Mesenchymal stem cell (in vitro differentiated cells and primary cell): ENCODE measurements at regions not wholly inside any gene's neighbourhood (a gene's known extent, or its start where the extent isn't known, plus 50 kb on each side); places are given as distances from the start of the nearest gene placed in this dataset.

Experiments used
- DNase-seq: peaks from one replicate; pipeline ENCODE4 v3.0.0-alpha.2; 2013
- H2AFZ ChIP-seq: one replicate; pipeline ENCODE4 v1.6.1; 2013; ENCODE audit warnings: low read depth, mild to moderate bottlenecking, control low read depth, inconsistent platforms, low read length, moderate library complexity
- H2AK5ac ChIP-seq: 2 replicates; pipeline ENCODE4 v1.6.1; 2013; ENCODE audit warnings: low read length, moderate library complexity, mild to moderate bottlenecking, inconsistent platforms; ENCODE audit not compliant: severe bottlenecking
- H2BK120ac ChIP-seq: one replicate; pipeline ENCODE4 v1.6.1; 2013; ENCODE audit warnings: low read depth, mild to moderate bottlenecking, inconsistent platforms, low read length, moderate library complexity
- H2BK12ac ChIP-seq, 2 experiments: one replicate each; pipeline ENCODE4 v1.6.1; 2013; ENCODE audit warnings: inconsistent platforms in 2 of 2, low read length in 2 of 2, mild to moderate bottlenecking in 2 of 2, moderate library complexity in 2 of 2, control low read depth in 1 of 2
- H2BK15ac ChIP-seq: one replicate; pipeline ENCODE4 v1.6.1; 2013; ENCODE audit warnings: mild to moderate bottlenecking, low read depth, inconsistent platforms; ENCODE audit not compliant: poor library complexity, severe bottlenecking
- H2BK5ac ChIP-seq: 2 replicates; pipeline ENCODE4 v1.6.1; 2013; ENCODE audit warnings: low read depth, mild to moderate bottlenecking, low read length, control low read depth, inconsistent platforms; ENCODE audit not compliant: poor library complexity, severe bottlenecking
- H3K14ac ChIP-seq, 2 experiments: one replicate each; pipeline ENCODE4 v1.6.1; 2013; ENCODE audit warnings: inconsistent platforms in 2 of 2, low read length in 2 of 2, control low read depth in 1 of 2, mild to moderate bottlenecking in 1 of 2, moderate library complexity in 1 of 2
- H3K18ac ChIP-seq, 2 experiments: one replicate each; pipeline ENCODE4 v1.6.1; 2013; ENCODE audit warnings: inconsistent platforms in 2 of 2, low read length in 2 of 2, control low read depth in 1 of 2, low read depth in 1 of 2, mild to moderate bottlenecking in 1 of 2
- H3K23ac ChIP-seq, 2 experiments: one replicate each; pipeline ENCODE4 v1.6.1; 2013; ENCODE audit warnings: inconsistent platforms in 2 of 2, low read length in 2 of 2, mild to moderate bottlenecking in 2 of 2, moderate library complexity in 2 of 2, control low read depth in 1 of 2
- H3K27ac ChIP-seq: 2 replicates; pipeline ENCODE4 v1.5.1; 2013; ENCODE audit warnings: mild to moderate bottlenecking, moderate library complexity, low read length, control low read depth, inconsistent platforms; ENCODE audit not compliant: poor library complexity, severe bottlenecking
- H3K27me3 ChIP-seq, 2 experiments: 2 replicates each; pipeline versions ENCODE4 v1.6.1 to v1.7.0; 2013; ENCODE audit warnings: low read length in 2 of 2, mild to moderate bottlenecking in 2 of 2, moderate library complexity in 2 of 2, control low read depth in 1 of 2, inconsistent platforms in 1 of 2; ENCODE audit not compliant: control insufficient read depth in 1 of 2, insufficient read depth in 1 of 2
- H3K36me3 ChIP-seq, 2 experiments: 2 replicates each; pipeline versions ENCODE4 v1.6.1 to v1.7.0; 2013; ENCODE audit warnings: low read length in 2 of 2, control low read depth in 1 of 2, inconsistent platforms in 1 of 2, low read depth in 1 of 2, mild to moderate bottlenecking in 1 of 2; ENCODE audit not compliant: insufficient read depth in 2 of 2, control insufficient read depth in 1 of 2
- H3K4ac ChIP-seq, 2 experiments: one replicate each; pipeline ENCODE4 v1.6.1; 2013; ENCODE audit warnings: inconsistent platforms in 2 of 2, low read length in 2 of 2, mild to moderate bottlenecking in 2 of 2, moderate library complexity in 2 of 2, control low read depth in 1 of 2, low read depth in 1 of 2
- H3K4me1 ChIP-seq: 2 replicates; pipeline ENCODE4 v1.6.1; 2013; ENCODE audit warnings: low read depth, low read length, control low read depth; ENCODE audit not compliant: control insufficient read depth, insufficient read depth
- H3K4me2 ChIP-seq: 2 replicates; pipeline ENCODE4 v1.6.1; 2013; ENCODE audit warnings: low read length, mild to moderate bottlenecking, inconsistent platforms; ENCODE audit not compliant: poor library complexity, severe bottlenecking
- H3K4me3 ChIP-seq, 2 experiments: 2 replicates each; pipeline versions ENCODE4 v1.5.1 to v1.7.0; 2013; ENCODE audit warnings: low read length in 2 of 2, mild to moderate bottlenecking in 2 of 2, control low read depth in 1 of 2, low read depth in 1 of 2; ENCODE audit not compliant: insufficient read depth in 1 of 2
- H3K79me1 ChIP-seq: replicated peaks from 2 replicates; pipeline ENCODE4 v1.6.1; 2013; ENCODE audit warnings: mild to moderate bottlenecking, control low read depth, low read length, inconsistent platforms; ENCODE audit not compliant: poor library complexity, severe bottlenecking
- H3K9ac ChIP-seq: 2 replicates; pipeline ENCODE4 v1.7.0; 2013; ENCODE audit warnings: mild to moderate bottlenecking, low read length, moderate library complexity
- H3K9me3 ChIP-seq: 2 replicates; pipeline ENCODE4 v1.7.0; 2013; ENCODE audit warnings: mild to moderate bottlenecking, low read length; ENCODE audit not compliant: control insufficient read depth
- H4K8ac ChIP-seq: one replicate; pipeline ENCODE4 v1.6.1; 2013; ENCODE audit warnings: inconsistent platforms, mild to moderate bottlenecking, low read length, moderate library complexity
- H4K91ac ChIP-seq: one replicate; pipeline ENCODE4 v1.6.1; 2013; ENCODE audit warnings: mild to moderate bottlenecking, low read length, inconsistent platforms
- WGBS: methylation state at CpG from one replicate; pipeline ENCODE4 v1.1.7; 2013; ENCODE audit warnings: mixed read lengths; 5-methylcytosine and 5-hydroxymethylcytosine counted together

DNA sequence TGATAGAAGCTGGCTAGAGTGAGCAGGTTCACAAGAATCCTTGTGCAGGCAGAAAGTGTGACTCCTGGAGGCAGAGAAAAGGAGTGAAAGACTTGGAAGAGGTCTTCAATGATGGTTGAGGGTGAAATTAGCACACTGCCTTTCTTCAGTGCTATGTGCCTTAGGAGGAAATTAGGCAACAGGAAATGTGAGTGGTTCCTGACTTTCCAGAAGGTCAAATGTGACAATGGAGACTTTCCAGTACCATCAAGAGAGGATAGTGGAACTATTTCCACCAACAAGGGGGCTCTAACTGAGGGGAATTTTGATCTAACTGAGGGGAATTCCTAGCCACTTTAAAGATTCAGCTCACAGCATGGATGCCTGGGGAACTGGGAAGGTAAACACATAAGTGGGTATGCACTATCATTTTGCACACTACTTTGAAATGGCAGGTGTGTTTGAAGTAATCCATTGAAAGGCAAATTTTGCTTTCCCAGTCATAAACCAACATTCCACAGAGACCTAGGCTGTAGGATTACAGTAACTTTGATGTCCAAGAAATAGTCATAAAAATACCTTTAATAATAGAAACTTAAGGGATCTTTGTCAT lies 90.0 kb downstream of the PERP start:
- Histone ChIP-seq H3K4me2 (no peak overlapping the region), H3K9me3 (no peaks in the 10 kb centered on the region), H3K4me1 (no peaks in the 10 kb centered on the region), H3K36me3 (no peaks in the 10 kb centered on the region), H3K18ac (no peak overlapping the region), H2BK5ac (no peak overlapping the region), H3K4ac (no peak overlapping the region), H3K4me3 (no peak overlapping the region), H2BK120ac (no peak overlapping the region), H2AFZ (no peak overlapping the region), H2BK15ac (no peak overlapping the region), H3K23ac (no peak overlapping the region), H3K14ac (no peak overlapping the region), H4K91ac (no peak overlapping the region), H4K8ac (no peak overlapping the region), H2BK12ac (no peak overlapping the region), H3K27ac (no peak overlapping the region), H3K9ac (no peak overlapping the region), H2AK5ac (no peak overlapping the region), H3K27me3 (peaks cover 0 to 4% of the 10 kb centered on the region in 2 experiments), H3K79me1 (no peaks in the 10 kb centered on the region)
- peak; percentile 15 for DNase-seq

- H3K18ac ChIP-seq, result no peak overlapping the region
- H3K36me3 ChIP-seq, result no peaks in the 10 kb centered on the region
- no peak overlapping the region for H3K4ac ChIP-seq
- no peaks in the 10 kb centered on the region for H3K4me1 ChIP-seq
- H3K14ac ChIP-seq, result no peak overlapping the region
- H3K79me1 ChIP-seq, result no peaks in the 10 kb centered on the region
- no peak overlapping the region for H4K91ac ChIP-seq
- peaks cover 0 to 4% of the 10 kb centered on the region in 2 experiments for H3K27me3 ChIP-seq
- H3K4me3 ChIP-seq, result no peak overlapping the region
- H3K9ac ChIP-seq, result no peak overlapping the region
- H2BK12ac ChIP-seq, result no peak overlapping the region
- no peak overlapping the region for H3K23ac ChIP-seq
- no peak overlapping the region for H4K8ac ChIP-seq
- no peak overlapping the region for H2AK5ac ChIP-seq
- H3K9me3 ChIP-seq, result no peaks in the 10 kb centered on the region
- H2AFZ ChIP-seq, result no peak overlapping the region
- no peak overlapping the region for H2BK15ac ChIP-seq
- H2BK120ac ChIP-seq, result no peak overlapping the region
- H3K27ac ChIP-seq, result no peak overlapping the region
- no peak for DNase-seq
- H3K4me2 ChIP-seq, result no peak overlapping the region
- H2BK5ac ChIP-seq, result no peak overlapping the region
These were observed 88.9 kb downstream of the PERP start for GRCh38 chr6:138018297-138018696.

- no peaks in the 10 kb centered on the region for H3K4me1 ChIP-seq
- H3K9me3 ChIP-seq, result no peaks in the 10 kb centered on the region
- H2AK5ac ChIP-seq, result no peak overlapping the region
- H2BK120ac ChIP-seq, result no peak overlapping the region
- H3K4me2 ChIP-seq, result no peak overlapping the region
- no peak overlapping the region for H3K27ac ChIP-seq
- no peak overlapping the region for H3K4ac ChIP-seq
- H3K79me1 ChIP-seq, result no peaks in the 10 kb centered on the region
- no peak overlapping the region for H4K91ac ChIP-seq
- no peak overlapping the region for H2BK12ac ChIP-seq
- H3K36me3 ChIP-seq, result no peaks in the 10 kb centered on the region
- H3K18ac ChIP-seq, result no peak overlapping the region
- H3K27me3 ChIP-seq, result peaks cover 0 to 14% of the 10 kb centered on the region in 2 experiments
- H3K4me3 ChIP-seq, result no peak overlapping the region
- no peak overlapping the region for H2BK5ac ChIP-seq
- no peak overlapping the region for H3K9ac ChIP-seq
- H4K8ac ChIP-seq, result no peak overlapping the region
- no peak overlapping the region for H2AFZ ChIP-seq
- DNase-seq, result no peak
- 93% methylated on average over 2 of the region's 2 CpGs for WGBS
- no peak overlapping the region for H3K14ac ChIP-seq
- no peak overlapping the region for H2BK15ac ChIP-seq
- no peak overlapping the region for H3K23ac ChIP-seq
These were observed 81.7 kb downstream of the PERP start for GRCh38 chr6:138025528-138025978.

DNA sequence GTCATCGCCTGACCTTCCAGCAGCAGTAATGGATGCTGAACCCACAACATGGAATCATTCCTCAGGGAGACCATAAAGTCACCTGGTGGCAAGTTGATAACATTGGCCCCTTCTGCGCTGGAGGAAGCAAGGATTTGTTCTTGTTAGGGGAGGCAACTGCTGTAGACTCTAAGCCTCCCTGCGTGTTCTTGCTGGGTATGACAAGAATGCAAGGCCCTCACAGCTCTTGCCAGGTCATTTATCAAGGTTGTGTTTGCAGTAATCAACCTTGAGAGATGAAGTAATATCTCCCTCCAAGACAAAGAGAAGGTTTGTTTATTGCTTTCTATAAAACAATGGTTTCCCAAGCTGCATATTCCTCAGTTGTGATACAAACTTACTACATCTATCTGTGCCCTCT lies 80.9 kb downstream of the PERP start:
- Histone ChIP-seq H3K14ac (peak overlapping the region in 1 of 2 experiments; percentile 18), H3K36me3 (no peaks in the 10 kb centered on the region), H3K9ac (no peak overlapping the region), H4K8ac (no peak overlapping the region), H3K9me3 (no peaks in the 10 kb centered on the region), H3K4me2 (no peak overlapping the region), H3K23ac (no peak overlapping the region), H3K27ac (no peak overlapping the region), H3K79me1 (no peaks in the 10 kb centered on the region), H3K4me3 (no peak overlapping the region), H3K27me3 (peaks cover 0 to 14% of the 10 kb centered on the region in 2 experiments), H2BK15ac (no peak overlapping the region), H3K18ac (no peak overlapping the region), H2AFZ (no peak overlapping the region), H3K4ac (no peak overlapping the region), H2BK120ac (no peak overlapping the region), H3K4me1 (peaks cover 2% of the 10 kb centered on the region), H4K91ac (no peak overlapping the region), H2BK12ac (no peak overlapping the region), H2AK5ac (no peak overlapping the region), H2BK5ac (no peak overlapping the region)
- no peak for DNase-seq
- WGBS, result 69% methylated on average over 3 of the region's 3 CpGs
